Stimulated activated CD4-positive, alpha-beta T cell treated with anti-CD3 and anti-CD28 coated beads, Interleukin-1b, Interleukin-23, amount 100 ng/mL, for 1 hour (primary cell): ENCODE measurements at regions not wholly inside any gene's neighbourhood (a gene's known extent, or its start where the extent isn't known, plus 50 kb on each side); places are given as distances from the start of the nearest gene placed in this dataset.

Source experiments
- DNase-seq, 2 donors: peaks; one replicate each; pipeline ENCODE4 v3.0.0-alpha.2; 2020; ENCODE audit warnings: low read depth in 2 of 2

DNA sequence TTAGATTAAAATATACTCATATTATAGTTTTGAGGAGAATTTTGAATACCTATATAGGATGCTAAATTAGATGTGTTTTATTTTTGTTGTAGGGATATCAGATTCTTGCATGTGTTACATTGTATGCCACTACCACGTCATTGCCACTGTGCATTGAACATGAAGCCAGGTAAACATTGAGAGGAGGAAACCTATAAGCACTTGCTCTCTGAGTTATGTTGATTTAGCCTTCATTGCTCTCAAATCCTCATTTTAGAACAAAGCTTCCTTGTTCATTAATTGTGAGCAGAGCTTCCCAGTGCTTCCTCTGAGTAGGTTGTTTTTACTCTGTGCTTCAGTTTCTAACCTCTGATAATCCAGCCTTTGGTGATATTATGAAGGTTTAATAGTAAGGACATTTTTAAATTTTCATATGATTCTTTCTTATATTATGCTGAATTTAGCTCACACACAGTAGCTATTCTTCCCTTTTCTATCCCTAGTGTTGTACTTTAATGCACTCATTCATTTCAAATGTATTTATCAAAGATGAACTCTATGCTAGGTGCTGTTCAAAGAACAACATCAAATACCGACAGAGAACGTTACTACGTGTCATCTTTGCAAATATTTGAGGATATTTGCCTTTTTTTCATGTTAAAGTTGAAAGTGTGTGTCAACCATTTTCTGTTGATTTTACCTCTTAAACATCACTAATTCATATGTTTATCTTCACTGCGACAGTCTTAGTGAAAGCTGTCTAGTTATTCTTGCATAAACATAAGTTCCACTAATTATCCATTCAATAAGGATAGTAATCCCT, 1448.0 kb upstream of the MIR17HG start:
- DNase-seq = no peak

DNA sequence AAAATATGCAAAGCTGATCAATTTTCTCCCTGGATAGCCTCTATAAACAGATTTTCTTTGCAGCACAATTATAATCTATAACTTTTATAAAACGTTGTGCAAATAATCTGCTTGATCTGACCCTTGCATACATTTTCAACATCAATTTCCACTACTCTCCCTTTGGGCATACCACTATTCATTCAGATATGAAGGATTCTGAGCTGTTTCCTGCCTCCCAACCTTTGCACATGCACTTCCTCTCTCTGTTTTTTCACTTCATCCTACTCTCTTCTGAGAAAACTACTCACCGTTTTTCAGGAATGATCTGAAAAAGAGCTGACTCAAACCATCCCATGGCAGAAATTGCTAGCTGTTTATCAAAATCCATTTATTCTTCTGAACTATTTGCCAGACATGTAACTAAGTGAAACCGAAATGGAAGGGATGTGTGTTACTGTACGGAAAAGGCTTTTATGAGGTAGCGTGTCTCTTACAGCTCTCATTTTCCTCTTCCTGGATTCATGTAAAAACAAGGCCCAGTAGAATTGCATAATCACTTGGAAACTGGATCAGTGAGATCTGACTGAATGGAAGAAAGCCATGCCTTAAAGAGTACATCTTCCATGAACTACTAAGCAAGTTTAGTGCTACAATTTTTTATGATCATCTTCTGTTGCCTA, 1447.3 kb upstream of the MIR17HG start:
- DNase-seq = no peak

DNA sequence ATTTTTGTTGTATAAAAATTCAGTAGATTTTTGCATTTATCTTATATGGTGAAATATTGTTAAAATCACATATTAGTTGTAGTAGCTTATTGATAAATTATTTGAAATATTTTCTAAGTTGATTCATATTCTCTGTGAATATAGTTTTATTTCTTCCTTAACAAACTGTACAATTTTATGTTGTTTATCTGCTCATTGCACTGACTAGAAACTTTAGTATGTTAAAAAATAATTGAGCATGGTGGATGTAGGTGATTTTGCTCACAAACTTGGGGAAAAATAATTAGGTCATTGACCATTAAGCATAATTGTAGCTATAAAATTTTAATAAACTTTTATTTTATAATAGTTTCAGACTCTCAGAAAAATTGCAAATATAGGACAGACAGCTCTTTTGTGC, 1445.3 kb upstream of the MIR17HG start:
- DNase-seq = no peak

DNA sequence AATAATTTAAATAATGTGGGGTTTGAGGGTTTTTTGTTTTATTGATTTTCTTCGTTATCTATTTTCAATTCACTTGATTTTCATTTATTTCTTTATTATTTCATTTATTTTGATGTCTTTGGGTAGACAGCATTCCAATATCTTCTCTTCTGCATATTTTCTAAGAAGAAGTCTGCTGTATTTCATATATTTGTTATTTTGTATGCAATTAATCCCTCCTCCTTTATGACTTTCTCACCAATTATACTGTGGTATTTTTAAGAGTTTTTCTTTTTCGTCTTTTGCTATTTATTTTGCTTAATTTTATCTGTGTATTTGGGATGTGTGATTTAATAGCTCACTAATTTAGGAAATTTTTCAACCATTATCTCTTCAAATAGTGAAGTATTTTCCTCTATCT, 1444.4 kb upstream of the MIR17HG start:
- no peak for DNase-seq

DNA sequence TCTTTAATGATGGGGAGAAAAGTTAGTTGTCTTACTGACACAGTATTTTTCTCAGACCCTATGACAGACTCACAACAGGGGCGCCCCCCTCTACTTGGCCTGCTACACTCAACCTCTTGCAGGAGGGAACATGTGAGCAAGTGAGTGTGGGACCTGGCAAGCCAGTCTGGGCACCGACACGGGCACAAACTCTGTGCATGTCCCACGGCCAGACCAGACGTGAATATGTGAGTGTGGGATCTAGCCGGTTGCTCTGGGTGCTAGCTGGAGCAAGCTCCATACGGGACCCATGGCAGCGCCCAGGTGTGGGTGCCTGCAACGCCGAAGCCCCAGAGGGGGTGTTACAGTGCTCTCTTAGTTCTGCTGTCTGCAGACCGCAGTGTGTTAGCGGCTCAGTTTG, 1437.3 kb upstream of the MIR17HG start:
- DNase-seq = no peak

DNA sequence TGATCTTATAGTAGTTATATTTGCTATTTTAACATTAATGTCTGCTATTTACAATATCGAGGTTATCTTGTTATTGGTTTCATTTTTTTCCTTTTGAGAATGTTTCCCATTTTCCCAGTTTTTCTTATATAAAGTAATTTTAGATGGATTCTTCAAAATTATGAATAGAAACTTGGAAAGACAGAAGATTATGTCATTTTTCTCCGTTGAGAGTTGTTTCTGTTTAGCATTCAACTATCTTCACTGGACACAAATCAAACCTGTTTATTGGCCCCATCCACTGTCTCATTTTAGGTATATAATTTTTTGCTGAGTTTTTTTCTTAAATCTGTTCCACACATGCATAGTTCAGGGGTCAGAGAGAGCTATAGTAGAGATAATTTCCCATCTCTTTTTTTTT, 1430.9 kb upstream of the MIR17HG start:
- no peak for DNase-seq

DNA sequence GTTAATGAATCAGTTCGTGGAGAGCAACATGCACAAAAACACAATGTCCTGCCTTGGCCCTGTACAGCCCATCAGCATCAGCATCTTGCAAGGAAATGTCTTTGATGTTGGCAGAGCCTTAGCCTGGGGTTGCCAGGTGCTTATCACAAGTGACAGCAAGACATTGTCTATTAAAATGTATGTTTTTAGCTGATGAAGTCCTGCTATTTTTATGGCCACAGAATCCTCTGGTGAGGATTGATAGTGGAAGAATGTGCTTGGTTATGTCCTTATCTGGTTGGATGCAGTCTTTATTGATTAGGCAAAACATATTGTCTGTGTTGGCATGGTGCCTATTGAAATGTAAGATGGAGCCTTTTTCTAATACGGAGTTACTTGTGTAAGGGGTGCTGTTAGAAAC, 1427.0 kb upstream of the MIR17HG start:
- DNase-seq = no peak

DNA sequence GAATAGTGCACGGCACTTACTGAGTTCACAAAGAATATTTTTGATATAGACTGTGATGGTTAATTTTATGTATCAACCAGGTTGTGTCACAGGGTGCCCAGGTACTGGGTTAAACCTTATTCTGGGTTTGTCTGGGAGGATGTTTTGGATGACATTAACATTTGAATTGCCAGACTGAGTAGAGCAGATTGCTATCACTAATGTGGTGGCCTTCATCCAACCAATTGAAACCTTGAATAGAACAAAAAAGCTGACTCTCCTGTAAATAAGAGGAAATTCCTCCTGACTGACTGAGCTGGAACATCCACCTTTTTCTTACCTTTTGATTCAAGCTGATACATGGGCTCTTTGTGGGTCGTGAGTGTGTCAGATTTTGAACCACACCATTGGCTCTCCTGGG, 1424.4 kb upstream of the MIR17HG start:
- no peak for DNase-seq

DNA sequence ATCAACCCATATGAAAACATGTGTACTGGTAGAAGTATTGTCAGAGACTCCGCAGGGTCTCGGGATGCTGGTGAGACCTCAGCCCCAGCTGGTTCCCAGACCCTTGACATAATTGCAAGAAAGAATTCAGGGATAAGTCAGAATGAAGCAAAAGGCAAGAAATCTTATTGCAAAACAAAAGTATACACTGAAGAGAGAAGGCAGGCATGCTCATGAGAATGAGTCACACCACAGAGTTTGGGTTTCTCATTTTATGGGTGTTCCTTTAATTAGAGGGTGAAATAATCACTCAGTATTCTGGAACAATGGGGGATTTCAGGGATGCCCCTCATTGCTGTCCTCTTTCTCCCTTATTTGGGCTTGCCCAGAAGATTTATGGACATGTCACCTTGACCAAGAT, 1423.8 kb upstream of the MIR17HG start:
- no peak for DNase-seq

DNA sequence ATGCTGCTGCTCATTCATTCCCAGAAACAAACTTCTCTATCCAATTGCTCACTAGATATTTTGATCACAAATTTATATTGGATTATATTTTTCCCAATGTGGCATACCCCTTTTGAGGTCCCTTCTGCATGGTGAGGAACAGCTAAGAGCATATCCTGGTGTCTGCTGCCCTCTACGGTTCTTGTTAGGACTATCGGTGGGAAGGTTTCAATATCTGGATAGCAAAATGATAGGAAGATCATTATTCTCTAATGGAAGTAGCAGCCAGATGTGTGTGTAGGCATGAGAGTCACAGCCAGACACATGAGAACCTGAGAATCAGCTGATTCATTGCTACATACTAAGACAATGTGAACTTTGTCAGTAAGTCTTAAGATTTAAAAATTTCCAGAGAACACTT, 1422.4 kb upstream of the MIR17HG start:
- no peak for DNase-seq

DNA sequence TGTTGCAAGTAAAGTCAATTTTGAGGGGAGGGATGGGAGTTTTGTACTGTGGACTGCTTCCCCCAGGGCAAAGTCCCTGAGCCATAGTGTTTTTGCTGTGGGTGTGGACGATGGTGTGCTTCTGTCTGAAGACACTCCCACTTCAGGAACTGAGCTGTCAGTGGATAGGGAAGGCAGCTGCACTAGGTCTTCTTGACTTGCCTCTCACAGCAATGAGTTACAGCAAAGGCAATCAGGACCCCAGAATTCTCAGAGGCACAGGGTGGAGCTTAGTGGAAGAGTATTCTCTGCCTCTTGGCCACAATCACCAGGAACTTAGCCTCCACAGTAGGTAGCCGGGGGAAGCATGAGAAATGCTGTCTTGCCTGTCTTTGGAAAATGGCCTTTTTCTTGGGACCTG, 1416.6 kb upstream of the MIR17HG start:
- DNase-seq = no peak

DNA sequence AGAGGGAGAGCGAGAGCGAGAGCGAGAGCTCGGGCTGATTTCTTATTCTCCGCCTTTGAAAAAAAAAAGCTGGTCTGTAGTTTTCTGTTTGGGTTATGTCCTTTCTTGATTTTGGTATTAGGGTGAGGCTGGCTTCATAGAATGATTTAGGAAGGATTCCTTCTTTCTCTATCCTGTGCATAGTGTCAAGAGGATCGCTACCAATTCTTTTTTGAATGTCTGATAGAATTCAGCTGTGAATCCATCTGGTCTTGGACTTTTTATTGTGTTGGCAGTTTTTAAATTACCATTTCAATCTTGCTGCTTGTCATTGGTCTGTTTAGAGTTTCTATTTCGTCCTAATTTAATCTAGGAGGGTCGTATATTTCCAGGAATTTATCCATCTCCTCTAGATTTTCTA, 1414.6 kb upstream of the MIR17HG start:
- DNase-seq = no peak

DNA sequence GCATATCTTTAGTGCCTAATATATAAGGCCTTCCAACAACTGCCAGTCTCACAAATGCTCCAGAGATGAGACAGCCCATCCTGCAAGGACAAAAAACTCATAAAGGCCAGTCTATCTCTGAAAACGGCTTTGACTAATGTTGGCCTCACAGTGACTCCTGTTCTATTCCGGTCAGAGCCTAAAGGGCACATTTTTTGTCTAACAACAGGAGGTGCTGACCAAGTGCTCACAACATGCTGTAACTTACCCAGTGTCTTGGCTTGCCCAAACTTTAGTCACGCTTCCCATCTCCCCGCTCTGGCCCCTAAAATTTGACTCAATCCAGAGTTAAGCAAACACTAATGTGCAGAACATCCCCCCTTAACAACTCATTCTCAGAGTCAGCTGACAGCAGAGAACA, 1411.2 kb upstream of the MIR17HG start:
- DNase-seq = no peak

DNA sequence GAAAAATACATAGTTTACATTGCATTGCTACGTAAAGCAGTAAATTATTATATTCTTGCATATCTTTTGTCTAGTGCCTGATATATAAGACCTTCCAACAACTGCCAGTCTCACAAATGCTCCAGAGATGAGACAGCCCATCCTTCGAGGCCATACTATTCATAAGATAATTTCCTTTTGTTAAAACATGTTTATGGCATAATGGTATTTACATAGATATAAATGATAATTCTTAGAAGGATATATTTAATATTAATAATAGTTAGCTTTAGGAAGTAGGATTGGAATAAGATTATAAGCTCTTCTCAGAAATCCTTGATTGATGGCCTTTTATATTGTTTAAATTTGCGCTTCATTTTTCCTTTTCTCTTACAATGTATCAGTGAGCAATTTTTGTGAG, 1410.1 kb upstream of the MIR17HG start:
- no peak for DNase-seq

DNA sequence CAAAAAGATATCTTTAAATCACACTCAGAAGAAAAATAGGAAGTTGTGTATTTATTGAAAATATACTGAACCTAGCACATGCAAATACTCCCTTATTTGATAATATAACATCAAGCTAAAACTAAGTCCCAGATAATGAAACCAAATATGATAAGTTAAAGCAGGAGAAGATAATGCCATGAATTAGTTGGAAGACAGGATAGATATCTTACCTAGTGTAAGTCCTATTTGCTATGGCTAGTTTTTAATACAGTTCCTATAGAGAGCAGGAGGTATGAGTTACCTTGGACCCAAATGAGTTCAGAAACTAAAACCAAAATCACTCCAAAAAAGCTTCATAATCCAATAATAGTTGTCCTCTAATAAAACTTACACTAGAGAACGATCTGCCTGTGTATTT, 1407.1 kb upstream of the MIR17HG start:
- DNase-seq = no peak

DNA sequence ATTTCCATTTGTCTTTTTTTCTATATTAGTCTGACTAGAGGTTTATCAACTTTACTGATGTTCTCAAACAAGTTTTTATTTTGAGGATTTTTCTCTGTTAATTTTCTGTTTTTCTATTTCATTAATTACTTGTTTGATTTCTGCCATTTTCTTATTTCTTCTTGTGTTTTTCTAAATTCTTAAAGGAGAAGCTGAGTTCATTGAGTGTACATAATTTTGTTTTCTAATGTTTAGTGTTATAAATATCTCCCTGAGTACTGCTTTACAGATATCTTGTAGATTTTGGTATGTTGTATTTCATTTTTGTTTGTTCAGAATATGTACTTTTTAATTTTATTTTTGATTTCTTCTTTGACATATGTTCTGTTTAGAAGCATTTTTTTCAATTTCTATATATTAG, 1404.3 kb upstream of the MIR17HG start:
- DNase-seq = no peak

DNA sequence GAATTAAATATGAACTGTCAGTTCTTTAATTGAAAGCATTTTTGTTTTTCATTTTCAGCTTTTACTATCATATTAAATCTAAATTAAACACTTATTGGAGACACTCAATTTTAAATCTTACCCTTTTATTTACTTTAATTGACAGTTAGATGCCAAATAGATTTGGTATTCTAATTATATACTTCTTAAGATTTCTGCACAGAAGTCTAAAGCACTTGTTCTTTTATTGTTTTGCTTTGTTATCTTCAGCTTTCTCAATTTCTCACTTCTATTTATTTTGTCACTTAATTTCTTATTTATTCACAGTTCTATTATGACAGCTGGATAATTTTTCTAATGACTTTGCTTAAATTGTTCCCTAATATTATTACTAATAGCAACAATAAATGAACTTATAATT, 1397.3 kb upstream of the MIR17HG start:
- DNase-seq = no peak

DNA sequence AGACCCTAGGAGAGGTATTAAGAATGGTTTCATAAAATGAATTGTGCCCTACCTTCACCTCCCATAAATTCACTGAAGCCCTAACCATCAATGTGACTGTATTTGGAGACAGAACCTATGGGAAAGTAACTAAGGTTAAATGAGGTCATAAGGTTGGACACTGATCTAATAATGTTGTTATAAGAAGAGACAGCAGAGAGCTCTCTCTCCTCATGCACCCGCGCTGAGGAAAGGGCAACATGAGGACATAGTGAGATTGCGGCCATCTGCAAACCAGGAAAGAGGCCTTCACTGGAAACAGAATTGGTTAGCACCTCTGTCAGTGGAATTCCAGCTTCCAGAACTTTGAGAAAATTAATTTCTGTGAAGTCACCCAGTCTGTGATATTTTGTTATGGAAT, 1396.1 kb upstream of the MIR17HG start:
- DNase-seq = no peak

DNA sequence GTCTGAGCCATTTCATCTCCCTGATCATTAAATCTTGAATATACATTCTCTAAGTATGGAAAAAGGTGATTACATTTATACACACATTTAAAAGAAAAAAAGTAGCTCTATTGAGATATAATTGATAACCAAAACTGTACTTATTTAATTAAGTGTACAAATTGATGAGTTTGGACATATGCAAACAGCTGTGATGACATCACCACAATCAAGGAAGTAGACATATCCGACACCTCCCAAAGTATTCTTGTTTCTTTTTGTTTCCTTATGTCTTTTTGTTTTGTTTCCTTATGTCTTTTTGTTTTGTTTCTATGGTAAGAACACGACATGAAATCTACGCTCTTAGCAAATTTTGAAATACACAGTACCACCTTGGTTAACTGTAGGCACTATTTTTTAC, 1393.9 kb upstream of the MIR17HG start:
- no peak for DNase-seq

DNA sequence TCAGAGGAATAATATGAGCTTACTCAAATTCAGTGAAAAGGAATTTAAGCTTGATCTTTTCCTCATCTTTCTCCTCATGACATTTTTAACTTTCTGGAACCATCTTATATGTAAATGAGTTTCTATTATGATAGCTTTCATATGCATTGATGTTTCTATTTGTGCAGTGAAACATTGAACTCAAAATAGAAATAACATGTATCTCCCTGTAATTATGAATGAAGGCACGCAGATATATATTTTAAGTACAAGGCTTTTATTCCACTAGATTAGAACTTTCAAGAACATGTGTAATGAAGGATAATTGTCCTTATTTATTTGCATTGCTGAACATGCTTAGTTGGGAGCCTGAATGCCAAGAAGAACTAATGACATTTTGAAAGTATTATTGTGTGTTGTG, 1391.7 kb upstream of the MIR17HG start:
- no peak for DNase-seq

DNA sequence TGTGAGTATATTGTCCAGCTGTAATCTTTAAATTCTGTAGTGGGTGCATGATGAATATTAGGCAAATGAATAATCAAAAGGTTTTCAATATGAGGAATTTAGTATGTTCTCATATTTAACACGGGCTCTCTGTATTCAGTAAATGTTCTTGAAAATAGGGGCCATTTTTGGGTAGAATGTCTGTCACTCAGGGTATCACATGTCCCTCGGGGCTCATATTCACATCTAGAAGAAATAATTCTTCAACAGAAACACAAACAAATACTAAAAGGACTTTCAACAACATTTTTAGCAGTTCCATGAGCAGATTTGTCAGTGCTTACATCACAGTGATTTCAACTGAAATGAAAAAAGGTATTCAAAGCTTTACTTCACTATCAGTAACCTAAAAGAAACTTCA, 1388.4 kb upstream of the MIR17HG start:
- DNase-seq = no peak

DNA sequence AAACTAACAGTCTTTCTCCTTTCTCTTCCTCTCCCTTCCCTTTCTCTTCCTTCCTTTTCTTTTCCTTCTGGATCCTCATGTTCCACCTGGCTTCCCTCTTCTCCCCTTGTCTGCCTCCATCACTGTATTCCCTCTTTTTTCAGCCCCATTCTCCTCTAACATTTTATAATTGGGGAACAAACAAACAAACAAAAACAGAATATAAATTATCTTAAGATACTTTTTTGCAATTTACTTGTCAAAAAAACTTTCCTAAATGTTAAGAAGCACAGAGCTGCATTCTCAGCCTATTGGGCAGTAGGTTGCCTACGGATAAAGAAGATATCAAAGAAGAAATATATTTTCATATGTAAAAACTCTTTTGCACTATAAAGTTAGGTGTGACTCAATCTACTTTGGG, 1382.2 kb upstream of the MIR17HG start:
- no peak for DNase-seq

DNA sequence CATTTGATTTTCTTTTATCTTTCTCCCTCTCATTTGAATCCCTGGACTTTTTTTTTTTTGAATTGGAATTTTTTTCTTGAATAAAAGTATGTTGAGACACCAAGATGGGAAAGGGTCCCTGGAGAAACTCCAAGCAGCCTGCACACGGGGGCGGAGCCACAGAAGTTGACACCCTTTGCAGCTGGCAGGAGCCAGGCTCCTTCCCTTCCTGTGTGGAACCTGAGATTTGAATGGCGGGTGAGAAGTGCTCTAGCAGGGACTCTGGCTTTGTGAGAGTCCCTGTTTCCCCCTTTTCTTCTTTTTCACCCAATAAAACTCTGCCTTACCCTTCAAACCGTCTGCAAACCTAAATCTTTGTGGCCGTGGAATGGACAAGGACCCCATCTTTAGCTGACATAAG, 1381.0 kb upstream of the MIR17HG start:
- DNase-seq = no peak

DNA sequence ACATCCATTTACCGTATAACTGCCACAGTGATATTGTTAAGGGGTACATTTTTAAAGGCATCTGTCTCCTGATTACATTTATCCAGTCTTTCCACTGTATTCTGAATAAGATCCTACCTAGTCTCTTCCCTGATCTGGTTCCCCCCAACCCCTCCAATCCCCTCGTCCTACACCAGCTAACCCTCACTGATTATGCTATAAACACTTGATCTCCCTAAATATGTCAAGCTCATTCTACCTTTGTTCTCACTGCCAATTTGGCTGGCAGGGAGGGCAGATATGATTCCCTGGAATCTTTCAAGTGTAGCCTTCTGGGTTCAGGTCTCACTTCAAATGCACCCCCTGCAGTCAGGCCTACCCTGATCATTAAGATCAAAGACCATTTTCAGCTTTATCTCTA, 1379.8 kb upstream of the MIR17HG start:
- DNase-seq = no peak
